ENCODE measurements at regions not wholly inside any gene's neighbourhood (a gene's known extent, or its start where the extent isn't known, plus 50 kb on each side); places are given as distances from the start of the nearest gene placed in this dataset.
"Not testable (repeated sequence)": the region's sequence is repeated elsewhere in the genome, so short reads cannot be mapped to it uniquely, and the experiment has no call there.

DNA sequence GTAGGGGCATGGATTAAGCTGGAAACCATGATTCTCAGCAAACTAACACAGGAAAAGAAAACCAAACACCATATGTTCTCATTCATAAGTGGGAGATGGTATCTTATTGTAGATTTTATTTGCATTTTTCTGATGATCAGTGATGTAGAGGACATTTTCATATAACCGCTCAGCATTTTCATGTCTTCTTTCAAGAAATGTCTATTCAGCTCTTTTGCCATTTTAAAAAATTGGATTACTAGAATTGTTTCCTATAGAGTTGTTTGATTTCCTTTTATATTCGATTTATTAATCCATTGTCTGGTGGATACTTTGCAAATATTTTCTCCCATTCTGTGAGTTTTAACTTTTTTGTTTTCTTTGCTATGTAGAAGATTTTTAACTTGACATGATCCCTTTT lies 682.2 kb upstream of the BCHE start:
- TF ChIP-seq, protein P1, sequence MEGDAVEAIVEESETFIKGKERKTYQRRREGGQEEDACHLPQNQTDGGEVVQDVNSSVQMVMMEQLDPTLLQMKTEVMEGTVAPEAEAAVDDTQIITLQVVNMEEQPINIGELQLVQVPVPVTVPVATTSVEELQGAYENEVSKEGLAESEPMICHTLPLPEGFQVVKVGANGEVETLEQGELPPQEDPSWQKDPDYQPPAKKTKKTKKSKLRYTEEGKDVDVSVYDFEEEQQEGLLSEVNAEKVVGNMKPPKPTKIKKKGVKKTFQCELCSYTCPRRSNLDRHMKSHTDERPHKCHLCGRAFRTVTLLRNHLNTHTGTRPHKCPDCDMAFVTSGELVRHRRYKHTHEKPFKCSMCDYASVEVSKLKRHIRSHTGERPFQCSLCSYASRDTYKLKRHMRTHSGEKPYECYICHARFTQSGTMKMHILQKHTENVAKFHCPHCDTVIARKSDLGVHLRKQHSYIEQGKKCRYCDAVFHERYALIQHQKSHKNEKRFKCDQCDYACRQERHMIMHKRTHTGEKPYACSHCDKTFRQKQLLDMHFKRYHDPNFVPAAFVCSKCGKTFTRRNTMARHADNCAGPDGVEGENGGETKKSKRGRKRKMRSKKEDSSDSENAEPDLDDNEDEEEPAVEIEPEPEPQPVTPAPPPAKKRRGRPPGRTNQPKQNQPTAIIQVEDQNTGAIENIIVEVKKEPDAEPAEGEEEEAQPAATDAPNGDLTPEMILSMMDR (IDR thresholded peaks at IDR 0.05) = no peak
- no peaks in the 10 kb centered on the region for H3K27me3 Mint-ChIP-seq (ENCODE audit: insufficient read depth)
- no peaks in the 10 kb centered on the region for H3K4me1 Mint-ChIP-seq (ENCODE audit: low read depth)
- no peak overlapping the region for H3K4me3 Mint-ChIP-seq
- H3K9me3 Mint-ChIP-seq = peaks cover 60% of the 10 kb centered on the region
- 0 out of 2 replicates have a peak, but pooled peaks cover 1% of the 10 kb centered on the region for H3K36me3 Mint-ChIP-seq (ENCODE audit: low read depth)
- H3K27ac Mint-ChIP-seq = no peak overlapping the region
- no peak for DNase-seq

DNA sequence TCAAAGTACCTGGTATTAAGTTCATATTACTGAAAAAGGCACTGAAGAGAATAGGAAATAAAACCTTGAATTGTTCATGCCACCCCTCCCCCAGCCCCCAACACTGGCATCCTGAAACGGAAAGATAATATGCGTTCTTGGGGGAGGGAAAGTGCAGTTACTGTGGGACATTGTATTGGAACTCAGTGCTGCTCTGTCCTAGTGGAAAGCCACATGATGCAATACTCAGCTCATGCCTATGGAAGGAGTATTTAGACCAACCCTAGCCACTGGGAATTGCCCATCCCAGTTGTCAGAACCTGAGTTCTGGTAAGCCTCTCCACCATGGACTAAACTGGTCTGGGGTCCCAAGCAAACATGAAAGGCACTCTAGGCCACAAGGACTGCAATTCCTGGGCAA lies 680.8 kb upstream of the BCHE start:
- no peak for DNase-seq
- no peak overlapping the region for H3K27ac Mint-ChIP-seq
- H3K27me3 Mint-ChIP-seq (ENCODE audit: insufficient read depth) = no peaks in the 10 kb centered on the region
- peaks cover 69% of the 10 kb centered on the region for H3K9me3 Mint-ChIP-seq
- H3K4me1 Mint-ChIP-seq (ENCODE audit: low read depth) = no peaks in the 10 kb centered on the region
- peaks cover 14% of the 10 kb centered on the region; the same call in 1 of the 2 replicates for H3K36me3 Mint-ChIP-seq (ENCODE audit: low read depth)
- H3K4me3 Mint-ChIP-seq = no peak overlapping the region
- TF ChIP-seq, protein P1 (IDR thresholded peaks at IDR 0.05) = no peak

GRCh38 chr3:166510382-166510781 lies 673.2 kb upstream of the BCHE start:
- H3K27me3 Mint-ChIP-seq (ENCODE audit: insufficient read depth) = no peaks in the 10 kb centered on the region
- TF ChIP-seq, protein P1 (IDR thresholded peaks at IDR 0.05) = no peak
- no peak overlapping the region for H3K27ac Mint-ChIP-seq
- peaks cover 55% of the 10 kb centered on the region for H3K9me3 Mint-ChIP-seq
- no peaks in the 10 kb centered on the region for H3K4me1 Mint-ChIP-seq (ENCODE audit: low read depth)
- peaks cover 17% of the 10 kb centered on the region; the same call in 1 of the 2 replicates for H3K36me3 Mint-ChIP-seq (ENCODE audit: low read depth)
- DNase-seq = no peak
- H3K4me3 Mint-ChIP-seq = no peak overlapping the region

GRCh38 chr3:166500420-166500819 lies 663.2 kb upstream of the BCHE start:
- peaks cover 69% of the 10 kb centered on the region for H3K9me3 Mint-ChIP-seq
- not testable (repeated sequence) for DNase-seq; H3K27ac Mint-ChIP-seq; H3K4me1 Mint-ChIP-seq (ENCODE audit: low read depth); H3K4me3 Mint-ChIP-seq; H3K36me3 Mint-ChIP-seq (ENCODE audit: low read depth); H3K27me3 Mint-ChIP-seq (ENCODE audit: insufficient read depth)

DNA sequence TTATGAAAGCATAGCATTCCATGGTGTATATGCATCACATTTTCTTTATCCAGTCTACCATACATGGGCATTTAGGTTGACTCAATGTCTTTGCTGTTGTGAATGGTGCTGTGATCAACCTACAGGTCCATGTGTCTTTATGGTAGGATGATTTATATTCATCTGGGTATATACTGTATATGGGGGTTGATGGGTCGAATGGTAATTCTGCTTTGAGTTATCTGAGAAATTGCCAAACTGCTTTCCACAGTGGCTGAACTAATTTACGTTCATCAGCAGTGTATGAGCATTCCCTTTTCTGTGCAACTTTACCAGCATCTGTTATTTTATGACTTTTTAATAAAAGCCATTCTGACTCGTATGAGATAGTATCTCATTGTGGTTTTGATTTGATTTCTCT lies 662.4 kb upstream of the BCHE start:
- DNase-seq = no peak
- Mint-ChIP-seq H3K27ac (no peak overlapping the region), H3K36me3 (ENCODE audit: low read depth) (peaks cover 6% of the 10 kb centered on the region; the same call in 1 of the 2 replicates), H3K4me3 (no peak overlapping the region), H3K4me1 (ENCODE audit: low read depth) (no peaks in the 10 kb centered on the region), H3K27me3 (ENCODE audit: insufficient read depth) (no peaks in the 10 kb centered on the region), H3K9me3 (peaks cover 61% of the 10 kb centered on the region)
- TF ChIP-seq, protein P1 (IDR thresholded peaks at IDR 0.05) = no peak

GRCh38 chr3:166498446-166498845 lies 661.2 kb upstream of the BCHE start:
- Mint-ChIP-seq H3K9me3 (peaks cover 49% of the 10 kb centered on the region), H3K4me3 (no peak overlapping the region), H3K27ac (no peak overlapping the region), H3K27me3 (ENCODE audit: insufficient read depth) (no peaks in the 10 kb centered on the region), H3K4me1 (ENCODE audit: low read depth) (no peaks in the 10 kb centered on the region), H3K36me3 (ENCODE audit: low read depth) (peaks cover 3% of the 10 kb centered on the region; the same call in 1 of the 2 replicates)
- TF ChIP-seq, protein P1 (IDR thresholded peaks at IDR 0.05) = no peak
- no peak for DNase-seq

All from HFFc6 (cell line).